NAMALWA (cell line): ENCODE measurements at regions not wholly inside any gene's neighbourhood (a gene's known extent, or its start where the extent isn't known, plus 50 kb on each side); places are given as distances from the start of the nearest gene placed in this dataset.

Experiments used
- DNase-seq: peaks from one replicate; pipeline ENCODE4 v3.0.0-alpha.2; 2015; ENCODE audit warnings: low spot score

GRCh38 chr14:26128931-26129671, 468.7 kb downstream of the NOVA1 start:
- DNase-seq: no peak

- DNase-seq: no peak
These were observed 472.9 kb downstream of the NOVA1 start for GRCh38 chr14:26124896-26125438.

GRCh38 chr14:26123459-26123858, 474.4 kb downstream of the NOVA1 start:
- DNase-seq: no peak

GRCh38 chr14:26121181-26121580, 476.7 kb downstream of the NOVA1 start:
- DNase-seq: no peak

GRCh38 chr14:26113911-26114640, 483.8 kb downstream of the NOVA1 start:
- DNase-seq: no peak

- DNase-seq: no peak
These were observed 493.1 kb downstream of the NOVA1 start for GRCh38 chr14:26104717-26105116.

GRCh38 chr14:26097852-26098251, 500.0 kb downstream of the NOVA1 start:
- DNase-seq: no peak

GRCh38 chr14:26088275-26088674, 509.6 kb downstream of the NOVA1 start:
- no peak for DNase-seq

GRCh38 chr14:26081043-26081442, 516.8 kb downstream of the NOVA1 start:
- no peak for DNase-seq

- no peak for DNase-seq
These were observed 519.3 kb downstream of the NOVA1 start for GRCh38 chr14:26078561-26078960.

GRCh38 chr14:26074892-26075291, 522.9 kb downstream of the NOVA1 start:
- DNase-seq: no peak

- DNase-seq: no peak
These were observed 527.4 kb downstream of the NOVA1 start for GRCh38 chr14:26070443-26070842.

- no peak for DNase-seq
These were observed 529.9 kb downstream of the NOVA1 start for GRCh38 chr14:26067786-26068459.

GRCh38 chr14:26067341-26067740, 530.5 kb downstream of the NOVA1 start:
- no peak for DNase-seq

- DNase-seq: no peak
These were observed 541.7 kb downstream of the NOVA1 start for GRCh38 chr14:26056036-26056616.

GRCh38 chr14:26032348-26032747, 565.5 kb downstream of the NOVA1 start:
- DNase-seq: no peak

GRCh38 chr14:26026384-26026783, 571.4 kb downstream of the NOVA1 start:
- DNase-seq: no peak

GRCh38 chr14:26023967-26024366, 573.9 kb downstream of the NOVA1 start:
- DNase-seq: no peak

- DNase-seq: no peak
These were observed 576.1 kb downstream of the NOVA1 start for GRCh38 chr14:26021759-26022158.

- no peak for DNase-seq
These were observed 580.6 kb downstream of the NOVA1 start for GRCh38 chr14:26017270-26017669.

- peak; percentile 16 for DNase-seq
These were observed 589.5 kb downstream of the NOVA1 start for GRCh38 chr14:26008290-26008689.

- DNase-seq: no peak
These were observed 593.5 kb downstream of the NOVA1 start for GRCh38 chr14:26004342-26004741.
